Natural killer cell (primary cell): ENCODE measurements at regions not wholly inside any gene's neighbourhood (a gene's known extent, or its start where the extent isn't known, plus 50 kb on each side); places are given as distances from the start of the nearest gene placed in this dataset.

Experiments
- ATAC-seq, 3 donors: fragments of 150-1000 bp in 2 of 3; fragments of 200-7000 bp in 1 of 3; cut with Tn5 transposase; 1 replicate in 1 of 3; 2 replicates in 2 of 3; pipeline ENCODE4 v1.10.0; 2021; ENCODE audit warnings: mild to moderate bottlenecking in 2 of 3, moderate library complexity in 2 of 3
- DNase-seq, 2 donors: peaks; one replicate each; pipeline versions ENCODE4 v3.0.0 to v3.0.0-alpha.2; 2013 to 2021; ENCODE audit warnings: mixed read lengths in 1 of 2
- H3K27ac ChIP-seq: one replicate; pipeline ENCODE4 v1.5.1; 2013; ENCODE audit warnings: mild to moderate bottlenecking, low read length
- H3K27me3 ChIP-seq: one replicate; pipeline ENCODE4 v1.6.1; 2013; ENCODE audit warnings: low read length; ENCODE audit not compliant: control insufficient read depth, insufficient read depth
- H3K36me3 ChIP-seq: one replicate; pipeline ENCODE4 v1.6.1; 2013; ENCODE audit warnings: low read length; ENCODE audit not compliant: control insufficient read depth, insufficient read depth
- H3K4me1 ChIP-seq: one replicate; pipeline ENCODE4 v1.6.1; 2013; ENCODE audit warnings: low read length; ENCODE audit not compliant: control insufficient read depth, insufficient read depth
- H3K4me3 ChIP-seq: one replicate; pipeline ENCODE4 v1.5.1; 2013; ENCODE audit warnings: low read length
- H3K9me3 ChIP-seq: one replicate; pipeline ENCODE4 v1.6.1; 2013; ENCODE audit warnings: low read length; ENCODE audit not compliant: control insufficient read depth, insufficient read depth
- H3K27ac Mint-ChIP-seq, 2 donors: one replicate each; pipeline ENCODE4 v1.8.0; 2022; ENCODE audit warnings: mild to moderate bottlenecking in 2 of 2, mixed read lengths in 2 of 2, moderate library complexity in 1 of 2
- H3K27me3 Mint-ChIP-seq, 2 donors: one replicate each; pipeline ENCODE4 v1.8.0; 2022; ENCODE audit warnings: low read depth in 2 of 2, mixed read lengths in 2 of 2
- H3K36me3 Mint-ChIP-seq: one replicate; pipeline ENCODE4 v1.8.0; 2022; ENCODE audit warnings: mixed read lengths
- H3K4me1 Mint-ChIP-seq, 2 donors: one replicate each; pipeline ENCODE4 v1.8.0; 2022; ENCODE audit warnings: mixed read lengths in 2 of 2
- H3K4me3 Mint-ChIP-seq: one replicate; pipeline ENCODE4 v1.8.0; 2022; ENCODE audit warnings: mild to moderate bottlenecking, moderate library complexity, mixed read lengths
- H3K9me3 Mint-ChIP-seq, 2 donors: one replicate each; pipeline ENCODE4 v1.8.0; 2022; ENCODE audit warnings: mixed read lengths in 2 of 2
- CTCF ChIP-seq: fragments of 200-600 bp; IDR thresholded peaks from one replicate; pipeline ENCODE4 v1.8.0; 2022; ENCODE audit warnings: antibody characterized with exemption
- WGBS: methylation state at CpG from one replicate; pipeline ENCODE4 v1.1.7; 2013; ENCODE audit warnings: missing lambda C conversion rate; ENCODE audit not compliant: insufficient coverage; 5-methylcytosine and 5-hydroxymethylcytosine counted together
- intact Hi-C: fragments of 100-400 bp; cut with micrococcal nuclease; formaldehyde crosslinking; loops from one replicate; pipeline ENCODE4 v1.14.2; 2022

GRCh38 chr6:94323853-94324252, 904.5 kb upstream of the EPHA7 start:
- H3K36me3 ChIP-seq = no peaks in the 10 kb centered on the region
- H3K4me1 ChIP-seq = no peaks in the 10 kb centered on the region
- Mint-ChIP-seq H3K27me3 (no peaks in the 10 kb centered on the region), H3K4me3 (no peak overlapping the region), H3K4me1 (no peaks in the 10 kb centered on the region), H3K9me3 (peaks cover 7 to 8% of the 10 kb centered on the region in 2 donors), H3K27ac (no peak overlapping the region), H3K36me3 (no peaks in the 10 kb centered on the region)
- intact Hi-C loops = no loop called here
- ATAC-seq (no peak), DNase-seq (no peak)
- no peak for TF ChIP-seq CTCF
- H3K27me3 ChIP-seq = no peaks in the 10 kb centered on the region
- no peak overlapping the region for H3K4me3 ChIP-seq
- H3K9me3 ChIP-seq = peaks cover 4% of the 10 kb centered on the region
- H3K27ac ChIP-seq = no peak overlapping the region
- 80% methylated on average over 1 of the region's 1 CpG for WGBS

DNA sequence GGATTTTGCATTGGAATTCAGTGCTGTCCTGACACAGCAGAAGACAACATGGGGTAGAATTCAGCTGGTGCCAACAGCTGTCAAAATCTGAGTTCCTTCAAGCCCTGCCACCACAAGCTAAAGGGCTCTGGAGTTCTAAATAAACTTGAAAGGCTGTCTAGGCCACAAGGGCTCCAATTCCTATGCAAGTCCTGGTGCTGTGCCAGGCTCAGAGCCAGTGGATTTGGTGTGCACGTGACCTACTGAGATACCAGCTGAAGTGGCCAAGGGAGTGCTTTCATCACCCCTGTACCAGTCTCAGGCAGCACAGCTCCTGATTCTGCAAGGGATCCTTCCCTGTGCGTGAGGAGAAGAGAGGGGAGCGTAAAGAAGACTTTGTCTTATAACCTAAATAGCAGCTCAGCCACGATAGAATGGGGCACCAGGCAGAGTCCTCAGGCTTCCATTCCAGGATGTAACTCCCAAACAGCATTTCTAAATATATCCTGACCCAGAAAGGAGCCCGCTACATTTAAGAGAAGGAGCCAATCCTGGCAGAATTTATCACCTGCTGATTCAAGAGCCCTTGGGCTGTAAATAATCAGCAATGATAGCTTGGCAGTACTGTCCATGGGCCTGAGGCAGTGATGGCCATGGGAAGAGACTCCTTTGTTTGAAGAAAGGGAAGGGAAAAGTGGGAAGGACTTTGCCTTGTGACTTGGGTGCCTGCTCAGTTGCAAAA, 881.2 kb upstream of the EPHA7 start:
- Histone ChIP-seq H3K9me3 (peaks cover 5% of the 10 kb centered on the region), H3K27ac (no peak overlapping the region), H3K4me3 (no peak overlapping the region), H3K36me3 (no peaks in the 10 kb centered on the region), H3K27me3 (no peaks in the 10 kb centered on the region), H3K4me1 (no peaks in the 10 kb centered on the region)
- intact Hi-C loops = no loop called here
- Mint-ChIP-seq H3K4me3 (no peak overlapping the region), H3K9me3 (peaks cover 9 to 14% of the 10 kb centered on the region in 2 donors), H3K4me1 (no peaks in the 10 kb centered on the region), H3K36me3 (no peaks in the 10 kb centered on the region), H3K27ac (no peak overlapping the region), H3K27me3 (no peaks in the 10 kb centered on the region)
- TF ChIP-seq CTCF = no peak
- 80% methylated on average over 5 of the region's 5 CpGs for WGBS
- ATAC-seq (no peak), DNase-seq (no peak)

DNA sequence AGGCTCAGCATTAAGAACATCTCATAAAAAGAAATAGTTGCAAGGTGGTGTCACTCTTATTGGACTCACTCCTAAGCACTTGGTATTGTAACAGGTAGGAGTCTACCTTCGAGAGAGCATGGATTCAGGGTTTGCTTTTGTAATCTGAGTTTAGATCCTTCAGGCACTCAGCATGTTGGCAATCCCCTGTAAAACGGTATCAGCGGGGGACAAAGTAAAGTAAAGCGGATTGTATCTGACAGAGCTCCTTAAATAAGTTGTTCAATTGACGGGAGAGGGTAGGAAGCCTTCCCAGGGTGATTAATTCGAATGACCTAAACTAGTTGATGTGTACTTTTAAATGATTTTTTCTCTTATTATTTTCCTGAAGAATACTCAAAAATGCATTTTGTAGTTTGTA, 869.8 kb upstream of the EPHA7 start:
- H3K27me3 Mint-ChIP-seq = no peaks in the 10 kb centered on the region
- no peaks in the 10 kb centered on the region for H3K36me3 ChIP-seq
- no peak overlapping the region for H3K4me3 Mint-ChIP-seq
- WGBS = 82% methylated on average over 5 of the region's 6 CpGs
- H3K36me3 Mint-ChIP-seq = peaks cover under 1% of the 10 kb centered on the region
- peaks cover 6 to 7% of the 10 kb centered on the region in 2 donors for H3K9me3 Mint-ChIP-seq
- H3K4me3 ChIP-seq = no peak overlapping the region
- no peaks in the 10 kb centered on the region for H3K4me1 Mint-ChIP-seq
- ATAC-seq (no peak), DNase-seq (no peak)
- no peaks in the 10 kb centered on the region for H3K9me3 ChIP-seq
- TF ChIP-seq CTCF = no peak
- H3K27ac Mint-ChIP-seq = no peak overlapping the region
- H3K27me3 ChIP-seq = no peaks in the 10 kb centered on the region
- no peak overlapping the region for H3K27ac ChIP-seq
- H3K4me1 ChIP-seq = no peaks in the 10 kb centered on the region
- intact Hi-C loops = no loop called here

- no peaks in the 10 kb centered on the region for H3K4me1 Mint-ChIP-seq
- Histone ChIP-seq H3K27ac (no peak overlapping the region), H3K36me3 (no peaks in the 10 kb centered on the region), H3K4me1 (no peaks in the 10 kb centered on the region), H3K4me3 (no peak overlapping the region), H3K27me3 (no peaks in the 10 kb centered on the region), H3K9me3 (no peaks in the 10 kb centered on the region)
- no peak for DNase-seq
- H3K9me3 Mint-ChIP-seq = peaks cover 5 to 7% of the 10 kb centered on the region in 2 donors
- H3K27ac Mint-ChIP-seq = no peak overlapping the region
- no peak for ATAC-seq
- intact Hi-C loops = no loop called here
- no peaks in the 10 kb centered on the region for H3K27me3 Mint-ChIP-seq
- WGBS = 78% methylated on average over 5 of the region's 5 CpGs
- no peaks in the 10 kb centered on the region for H3K36me3 Mint-ChIP-seq
- H3K4me3 Mint-ChIP-seq = no peak overlapping the region
- no peak for TF ChIP-seq CTCF
These were observed 858.8 kb upstream of the EPHA7 start for GRCh38 chr6:94278146-94278545.
